NCI-H2029 (cell line): ENCODE measurements at regions not wholly inside any gene's neighbourhood (a gene's known extent, or its start where the extent isn't known, plus 50 kb on each side); places are given as distances from the start of the nearest gene placed in this dataset.
"Not testable (repeated sequence)": the region's sequence is repeated elsewhere in the genome, so short reads cannot be mapped to it uniquely, and the experiment has no call there.

Experiments
- DNase-seq: peaks from one replicate; lab custom pipeline; 2025; lab: John Stamatoyannopoulos, UW

DNA sequence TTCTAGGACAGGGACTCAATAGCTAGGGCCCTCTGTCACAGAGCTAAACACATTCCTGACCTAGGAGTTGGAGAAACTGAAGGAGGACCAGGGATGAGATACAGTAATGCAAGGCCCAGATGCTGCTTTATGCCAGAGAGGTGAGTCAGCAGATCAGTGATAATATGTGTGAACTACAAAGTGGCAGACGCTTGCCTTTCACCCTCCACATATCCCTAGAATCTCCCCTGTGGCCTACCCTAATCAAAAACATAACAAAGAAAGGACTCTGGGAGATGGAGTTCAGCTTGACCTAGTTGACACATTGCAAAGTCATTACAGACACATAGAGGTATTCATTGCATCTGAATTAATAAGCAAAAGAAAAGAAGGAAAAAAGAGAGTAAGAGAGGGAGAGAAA lies 417.6 kb upstream of the DYNLRB2 start:
- DNase-seq: no peak

DNA sequence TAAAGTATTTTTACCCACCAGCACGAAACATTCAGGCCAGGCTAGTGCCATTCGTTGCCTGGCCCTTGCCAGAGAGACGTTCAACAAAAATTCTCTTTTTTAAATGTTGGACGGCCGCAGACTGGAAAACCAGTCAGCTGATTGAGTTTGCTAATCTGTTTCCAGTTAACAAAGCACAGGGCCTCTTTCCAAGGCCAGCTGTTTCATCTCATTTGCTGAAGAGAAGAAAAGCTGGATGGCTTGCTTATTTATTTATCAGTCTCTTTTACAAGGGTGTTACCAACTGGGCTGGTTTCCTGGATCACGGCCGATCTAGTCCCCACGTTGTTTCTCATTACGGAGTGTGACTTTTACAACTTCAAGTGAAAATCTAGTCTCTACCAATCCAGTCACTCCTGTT lies 418.7 kb upstream of the DYNLRB2 start:
- DNase-seq: no peak

- no peak for DNase-seq
Measured at GRCh38 chr16:80121522-80121909, 419.3 kb upstream of the DYNLRB2 start.

GRCh38 chr16:80120899-80121521 lies 419.8 kb upstream of the DYNLRB2 start:
- DNase-seq: no peak

GRCh38 chr16:80117556-80118130 lies 423.1 kb upstream of the DYNLRB2 start:
- no peak for DNase-seq

DNA sequence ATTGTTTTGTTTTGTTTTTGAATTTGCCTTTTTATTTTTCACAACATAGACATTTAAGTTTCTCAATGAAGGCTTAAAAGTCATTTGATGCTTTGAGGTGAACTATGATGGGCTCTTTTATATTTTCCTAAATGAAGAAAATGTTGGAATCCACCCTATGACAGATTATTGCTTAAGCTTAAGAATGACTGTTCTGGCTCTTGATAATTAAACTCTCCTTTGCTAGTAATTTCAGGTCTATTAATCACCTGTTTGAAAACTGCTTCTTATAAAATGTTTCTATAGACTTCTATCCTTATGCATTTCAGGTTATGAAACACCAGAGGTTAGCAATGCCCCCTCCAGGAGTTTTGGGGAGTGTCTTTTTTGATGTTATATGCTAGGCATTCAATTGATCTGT lies 424.1 kb upstream of the DYNLRB2 start:
- no peak for DNase-seq

DNA sequence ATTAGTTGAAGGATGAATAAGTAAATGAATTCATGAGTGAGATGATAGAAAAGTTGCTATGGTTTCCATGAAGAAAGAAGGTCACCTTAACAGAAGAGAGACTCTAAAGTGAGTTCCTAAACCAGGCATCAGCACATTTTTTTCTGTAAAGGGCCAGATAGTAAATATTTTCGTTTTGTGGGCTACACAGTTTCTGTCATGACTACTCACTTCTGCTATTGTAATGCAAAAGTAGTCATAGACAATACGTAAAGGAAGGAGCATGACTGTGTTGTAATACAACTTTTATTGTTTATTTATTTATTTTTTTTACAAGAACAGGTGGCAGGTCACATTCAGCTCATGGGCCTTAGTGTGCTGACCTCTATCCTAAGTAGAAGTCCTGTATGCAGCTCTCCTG lies 426.1 kb upstream of the DYNLRB2 start:
- no peak for DNase-seq

GRCh38 chr16:80113873-80114574 lies 426.8 kb upstream of the DYNLRB2 start:
- no peak for DNase-seq

- DNase-seq: no peak
Measured at GRCh38 chr16:80109581-80109980, 431.2 kb upstream of the DYNLRB2 start.

- no peak for DNase-seq
Measured at GRCh38 chr16:80107900-80108299, 432.9 kb upstream of the DYNLRB2 start.

DNA sequence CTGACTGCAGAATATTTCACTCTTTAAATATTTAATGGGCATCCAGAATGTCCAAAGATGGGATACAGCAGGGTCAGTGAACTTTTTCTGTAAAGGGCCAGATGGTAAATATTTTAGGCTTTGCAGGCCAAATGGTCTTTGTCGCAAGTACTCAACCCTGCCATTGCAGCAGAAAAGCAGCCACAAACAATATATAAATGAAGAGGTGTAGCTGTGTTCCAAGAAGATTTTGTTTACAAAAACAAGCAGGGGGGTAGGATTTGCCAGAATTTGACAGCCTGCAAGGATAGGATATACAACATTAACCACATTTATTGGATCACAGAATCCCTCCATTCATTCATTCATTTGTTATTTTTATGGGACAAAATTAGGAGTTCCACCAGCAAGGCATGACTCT lies 435.0 kb upstream of the DYNLRB2 start:
- DNase-seq: no peak

- DNase-seq: no peak
Measured at GRCh38 chr16:80105160-80105559, 435.6 kb upstream of the DYNLRB2 start.

DNA sequence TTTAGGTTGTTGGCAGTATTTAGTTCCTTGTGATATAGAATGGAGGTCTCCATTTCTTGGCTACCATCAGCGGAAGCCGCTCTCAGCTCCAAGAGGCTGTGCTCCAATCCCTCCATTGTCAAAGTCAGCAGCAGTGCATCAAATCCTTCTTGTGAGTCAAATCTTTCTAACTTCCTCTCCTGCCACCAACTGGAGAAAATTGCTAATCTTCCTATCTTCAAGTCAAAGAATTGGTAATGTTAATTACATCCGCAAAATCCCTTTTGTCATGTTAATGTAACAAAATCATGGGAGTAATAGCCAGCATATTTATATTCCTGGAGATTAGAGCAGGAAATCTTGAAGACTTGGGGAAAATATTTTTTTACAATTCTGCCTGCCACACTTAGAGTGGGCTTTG lies 436.4 kb upstream of the DYNLRB2 start:
- DNase-seq: no peak

DNA sequence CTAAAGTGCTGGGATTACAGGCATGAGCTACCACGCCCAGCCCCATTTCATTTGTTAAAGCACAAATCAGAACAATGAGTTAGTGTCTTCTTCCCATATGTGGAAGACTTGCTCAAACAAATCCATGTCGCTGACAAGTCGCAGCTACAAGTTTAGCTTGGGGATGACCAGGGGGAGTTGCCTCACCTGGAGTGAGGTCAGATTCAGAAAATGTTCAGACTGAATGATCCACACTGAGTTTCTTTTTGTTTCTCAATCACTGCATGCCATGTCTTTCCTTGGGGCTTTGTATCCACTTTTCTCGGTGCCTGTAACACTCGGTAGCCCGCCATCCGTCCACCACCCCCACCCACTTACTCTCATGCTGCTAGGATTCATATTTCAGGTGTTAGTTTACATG lies 437.3 kb upstream of the DYNLRB2 start:
- DNase-seq: no peak

DNA sequence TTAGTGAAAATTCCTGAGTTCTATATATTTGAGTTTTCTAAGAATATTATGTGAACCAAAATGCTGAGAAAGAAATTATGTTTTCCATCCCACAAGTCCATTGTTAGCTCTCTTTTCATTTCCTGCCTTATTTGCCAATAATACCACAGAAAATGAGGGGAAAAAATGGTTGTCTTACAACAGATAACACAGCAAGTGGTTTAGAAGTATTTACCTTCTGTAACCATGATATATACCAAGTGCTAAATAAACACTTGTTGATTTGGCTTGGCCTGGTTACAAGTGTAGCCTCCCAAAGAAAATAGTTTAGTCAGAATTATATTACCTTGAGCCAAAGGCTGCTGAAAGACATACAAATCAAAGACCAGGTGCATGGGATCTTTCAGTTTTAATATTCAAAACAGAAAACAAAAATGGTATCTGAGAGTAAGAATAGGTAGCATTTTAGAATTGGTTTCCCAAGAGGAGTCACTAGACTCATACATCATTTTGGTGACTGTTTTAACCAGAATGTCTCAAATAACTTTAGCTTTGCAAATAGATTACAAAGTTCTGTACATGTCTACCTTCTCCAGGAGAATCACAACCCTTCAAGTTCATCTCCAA lies 439.8 kb upstream of the DYNLRB2 start:
- peak; percentile 49 for DNase-seq

DNA sequence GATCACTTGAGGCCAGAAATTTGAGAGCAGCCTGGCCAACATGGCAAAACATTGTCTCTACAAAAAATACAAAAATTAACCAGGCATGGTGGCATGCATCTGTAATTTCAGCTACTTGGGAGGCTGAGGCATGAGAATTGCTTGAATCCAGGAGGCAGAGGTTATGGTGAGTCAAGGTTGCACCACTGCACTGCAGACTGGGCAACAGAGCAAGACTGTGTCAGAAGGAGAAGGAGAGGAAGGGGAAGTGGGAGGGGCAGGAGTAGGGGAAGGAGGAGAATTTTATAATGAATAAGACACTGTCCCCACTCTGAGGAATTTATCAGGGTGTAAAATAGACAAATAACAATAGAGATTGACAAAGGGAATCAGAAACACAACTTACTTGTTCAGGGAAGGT lies 440.6 kb upstream of the DYNLRB2 start:
- no peak for DNase-seq

DNA sequence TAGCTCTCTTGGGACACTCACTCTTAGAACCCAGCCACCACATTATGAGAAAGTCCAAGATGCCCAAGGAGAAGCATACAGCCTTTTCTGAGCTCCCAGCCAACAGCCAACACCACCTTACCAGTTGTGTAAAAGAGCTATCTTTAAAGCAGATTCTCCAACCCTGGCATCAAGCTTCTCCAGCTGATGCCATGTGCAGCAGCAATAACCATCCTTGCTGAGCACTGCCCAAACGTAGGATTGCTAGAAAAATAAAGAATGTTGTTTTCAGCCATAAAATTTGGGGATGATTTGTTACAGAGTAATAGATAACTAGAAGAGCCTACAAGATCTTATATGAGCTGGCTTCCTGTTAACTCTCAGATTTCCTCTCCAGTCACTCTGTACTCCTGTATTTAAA lies 443.7 kb upstream of the DYNLRB2 start:
- DNase-seq: no peak

DNA sequence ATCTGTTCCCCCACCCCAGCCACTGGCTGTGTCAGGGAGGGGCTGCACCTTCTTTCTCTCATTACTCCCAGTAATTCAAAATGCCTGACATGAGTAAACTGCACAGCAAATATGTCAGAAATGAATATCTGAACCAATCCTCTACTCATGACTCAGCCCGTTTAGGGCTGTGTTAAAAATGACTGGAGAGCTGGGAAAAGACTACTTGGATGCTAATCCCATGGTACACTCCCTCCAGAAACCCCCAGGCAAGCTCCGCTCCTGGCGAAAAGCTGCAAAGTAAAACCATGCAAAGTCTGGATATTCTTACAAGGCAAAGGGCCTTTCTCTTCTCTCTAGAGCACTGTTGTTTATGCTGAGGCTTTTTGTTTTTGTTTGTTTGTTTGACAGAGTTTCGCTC lies 448.1 kb upstream of the DYNLRB2 start:
- DNase-seq: no peak

- DNase-seq: not testable (repeated sequence)
Measured at GRCh38 chr16:80091453-80091852, 449.3 kb upstream of the DYNLRB2 start.

DNA sequence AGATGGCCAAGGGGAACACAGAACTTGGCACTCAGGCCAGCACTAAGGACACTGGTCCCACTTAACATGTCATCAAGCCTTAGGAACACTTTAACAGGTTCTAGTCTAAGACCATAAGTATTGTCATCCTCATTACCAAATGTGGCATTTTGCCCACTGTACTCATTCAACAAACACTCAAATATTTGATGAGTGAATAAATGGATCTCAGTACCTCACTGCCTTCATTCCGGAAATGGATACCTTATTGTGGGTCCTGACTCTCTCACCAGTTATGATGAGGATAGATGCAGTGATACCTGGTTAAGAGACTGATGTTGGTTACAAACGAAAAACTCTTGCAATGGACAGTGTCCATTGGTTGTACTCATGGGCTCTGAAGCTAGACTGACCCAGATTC lies 455.2 kb upstream of the DYNLRB2 start:
- DNase-seq: no peak

DNA sequence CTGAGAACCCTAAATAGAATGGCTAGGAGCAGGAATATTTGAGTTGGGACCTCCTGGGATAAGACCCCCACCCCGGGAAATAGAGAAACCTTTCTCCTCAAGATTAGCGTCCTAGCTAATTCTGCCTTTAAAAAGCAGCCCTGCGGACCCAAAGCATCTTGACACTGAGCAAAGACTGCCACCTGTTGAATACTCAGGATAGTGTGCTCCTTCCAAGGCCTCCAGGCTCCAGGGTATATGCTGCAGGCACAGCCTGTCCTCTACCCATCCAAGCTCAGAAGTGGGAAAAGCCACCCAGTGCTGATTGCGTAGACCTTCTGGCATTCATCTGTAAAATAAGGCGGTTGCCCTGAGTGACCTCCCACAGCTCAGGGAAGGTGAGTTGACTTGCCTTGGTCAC lies 456.2 kb upstream of the DYNLRB2 start:
- DNase-seq: no peak

DNA sequence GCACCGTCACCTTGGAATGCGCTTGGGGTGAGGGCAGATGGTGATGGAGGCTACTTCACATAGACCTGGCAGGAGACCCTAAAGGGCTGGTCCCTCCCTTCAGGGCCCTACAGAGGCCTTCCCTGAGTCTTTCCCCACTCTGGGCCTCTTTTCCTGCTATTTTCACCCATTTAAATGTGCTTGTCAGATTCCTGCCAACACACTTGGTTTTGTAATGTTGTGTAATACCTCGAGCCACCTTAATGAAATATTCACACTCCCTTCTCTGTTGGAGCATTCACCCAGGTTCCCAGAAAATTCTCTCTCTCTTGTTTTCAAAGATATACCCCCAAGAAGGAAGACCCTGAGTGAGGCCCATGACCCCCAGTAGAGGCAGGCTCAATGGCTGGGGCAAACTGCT lies 456.6 kb upstream of the DYNLRB2 start:
- no peak for DNase-seq

- no peak for DNase-seq
Measured at GRCh38 chr16:80082906-80083305, 457.9 kb upstream of the DYNLRB2 start.
